OCI-LY3 (cell line): ENCODE measurements at regions not wholly inside any gene's neighbourhood (a gene's known extent, or its start where the extent isn't known, plus 50 kb on each side); places are given as distances from the start of the nearest gene placed in this dataset.
"Not testable (repeated sequence)": the region's sequence is repeated elsewhere in the genome, so short reads cannot be mapped to it uniquely, and the experiment has no call there.

ENCODE experiments used
- H2AFZ ChIP-seq: fragments of 200-600, 300-600 bp; shearing (Covaris generic); 2 replicates; pipeline ENCODE4 v1.6.0; 2014; ENCODE audit warnings: antibody characterized with exemption, low read depth, low read length
- H3K27ac ChIP-seq: fragments of 200-600, 300-600 bp; sonication (generic); 2 replicates; pipeline ENCODE4 v1.5.1; 2014; ENCODE audit warnings: mild to moderate bottlenecking, low read length, moderate library complexity, mixed read lengths
- H3K27me3 ChIP-seq: fragments of 200-600, 300-600 bp; sonication (generic); 2 replicates; pipeline ENCODE4 v1.6.1; 2014; ENCODE audit warnings: low read depth, low read length, mixed read lengths
- H3K36me3 ChIP-seq: fragments of 200-600, 300-600 bp; sonication (generic); replicated peaks from 2 replicates; pipeline ENCODE3; 2014; ENCODE audit warnings: low read depth, low read length, mixed read lengths
- H3K4me1 ChIP-seq: fragments of 300-600, 200-600 bp; sonication (generic); 2 replicates; pipeline ENCODE4 v1.6.1; 2014; ENCODE audit warnings: low read length, mixed read lengths
- H3K4me2 ChIP-seq: fragments of 200-600, 300-600 bp; sonication (generic); 2 replicates; pipeline ENCODE4 v1.6.1; 2014; ENCODE audit warnings: low read length, mixed read lengths
- H3K4me3 ChIP-seq: fragments of 300-600, 200-600 bp; sonication (generic); 2 replicates; pipeline ENCODE4 v1.5.1; 2014; ENCODE audit warnings: antibody characterized with exemption, mild to moderate bottlenecking, low read length, moderate library complexity
- H3K79me2 ChIP-seq: fragments of 300-600, 200-600 bp; shearing (Covaris generic); 2 replicates; pipeline ENCODE4 v1.6.1; 2014; ENCODE audit warnings: mild to moderate bottlenecking, low read length, mixed read lengths
- H3K9ac ChIP-seq: fragments of 300-600, 200-600 bp; shearing (Covaris generic); 2 replicates; pipeline ENCODE4 v1.6.0; 2014; ENCODE audit warnings: mild to moderate bottlenecking, low read length, moderate library complexity
- H3K9me3 ChIP-seq: fragments of 200-600, 300-600 bp; shearing (Covaris generic); 2 replicates; pipeline ENCODE4 v1.6.1; 2014; ENCODE audit warnings: low read length, mixed read lengths; ENCODE audit not compliant: insufficient read depth
- H4K20me1 ChIP-seq: fragments of 200-600, 300-600 bp; sonication (generic); 2 replicates; pipeline ENCODE4 v1.6.1; 2016; ENCODE audit warnings: low read length, mixed read lengths; ENCODE audit not compliant: insufficient read depth
- CTCF ChIP-seq: fragments of 200-600, 300-600 bp; sonication (generic); IDR thresholded peaks from 2 replicates; pipeline ENCODE4 v1.5.1; 2014; ENCODE audit warnings: antibody characterized with exemption, low read length, low read depth
- EZH2phosphoT487 ChIP-seq: fragments of 200-600 bp; shearing (Covaris generic); IDR thresholded peaks from 2 replicates; pipeline ENCODE4 v1.6.1; 2018; ENCODE audit warnings: antibody characterized with exemption, mixed run types, low read depth

- not testable (repeated sequence) for H3K9ac ChIP-seq, H3K79me2 ChIP-seq, H4K20me1 ChIP-seq, H3K9me3 ChIP-seq, H3K4me3 ChIP-seq, H2AFZ ChIP-seq, H3K27me3 ChIP-seq, H3K36me3 ChIP-seq, H3K4me2 ChIP-seq, H3K27ac ChIP-seq
- H3K4me1 ChIP-seq = peaks cover 30% of the 10 kb centered on the region
These were observed 60.7 kb downstream of the TMEM121 start for GRCh38 chr14:105587034-105587433.

GRCh38 chr14:105587482-105588235 is 61.3 kb downstream of the TMEM121 start:
- H3K79me2 ChIP-seq, H3K4me3 ChIP-seq, H3K27ac ChIP-seq, H3K9ac ChIP-seq, H2AFZ ChIP-seq, H3K4me2 ChIP-seq, H3K9me3 ChIP-seq, H3K36me3 ChIP-seq, H4K20me1 ChIP-seq, H3K27me3 ChIP-seq: not testable (repeated sequence)
- H3K4me1 ChIP-seq = peaks cover 24% of the 10 kb centered on the region

DNA sequence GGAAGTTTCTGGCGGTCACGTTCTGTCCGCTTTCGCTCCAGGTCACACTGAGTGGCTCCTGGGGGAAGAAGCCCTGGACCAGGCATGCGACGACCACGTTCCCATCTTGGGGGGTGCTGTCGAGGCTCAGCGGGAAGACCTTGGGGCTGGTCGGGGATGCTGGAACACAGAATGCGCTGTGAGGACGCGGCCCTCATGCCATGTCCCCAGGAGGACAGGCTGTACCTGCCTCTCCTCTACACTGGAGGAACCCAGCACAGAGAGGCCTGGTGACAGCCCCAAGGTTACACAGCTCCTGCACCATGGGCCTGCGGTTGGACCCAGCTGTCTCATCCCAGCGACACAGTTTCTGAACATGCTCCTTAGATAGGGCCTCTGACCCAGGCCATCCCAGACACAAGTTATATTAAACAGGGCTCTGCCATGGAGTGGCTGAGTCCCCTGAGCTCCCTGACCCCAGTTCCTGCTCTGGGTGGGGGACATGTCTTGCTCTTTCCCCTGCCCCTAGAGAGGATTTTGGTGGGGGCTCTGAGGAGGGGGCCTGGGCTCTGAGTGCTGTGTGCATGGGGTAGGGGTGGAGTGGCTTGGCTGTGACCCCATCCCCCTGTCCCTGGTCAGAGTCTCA is 62.0 kb downstream of the TMEM121 start:
- Histone ChIP-seq H3K4me2 (no peak overlapping the region), H2AFZ (no peak overlapping the region), H3K4me3 (no peak overlapping the region), H3K4me1 (peaks cover 21% of the 10 kb centered on the region), H3K36me3 (no peaks in the 10 kb centered on the region), H4K20me1 (no peaks in the 10 kb centered on the region), H3K79me2 (no peaks in the 10 kb centered on the region), H3K9ac (no peak overlapping the region), H3K27me3 (no peaks in the 10 kb centered on the region), H3K27ac (no peak overlapping the region), H3K9me3 (no peaks in the 10 kb centered on the region)
- TF ChIP-seq CTCF (no peak), EZH2phosphoT487 (no peak)

DNA sequence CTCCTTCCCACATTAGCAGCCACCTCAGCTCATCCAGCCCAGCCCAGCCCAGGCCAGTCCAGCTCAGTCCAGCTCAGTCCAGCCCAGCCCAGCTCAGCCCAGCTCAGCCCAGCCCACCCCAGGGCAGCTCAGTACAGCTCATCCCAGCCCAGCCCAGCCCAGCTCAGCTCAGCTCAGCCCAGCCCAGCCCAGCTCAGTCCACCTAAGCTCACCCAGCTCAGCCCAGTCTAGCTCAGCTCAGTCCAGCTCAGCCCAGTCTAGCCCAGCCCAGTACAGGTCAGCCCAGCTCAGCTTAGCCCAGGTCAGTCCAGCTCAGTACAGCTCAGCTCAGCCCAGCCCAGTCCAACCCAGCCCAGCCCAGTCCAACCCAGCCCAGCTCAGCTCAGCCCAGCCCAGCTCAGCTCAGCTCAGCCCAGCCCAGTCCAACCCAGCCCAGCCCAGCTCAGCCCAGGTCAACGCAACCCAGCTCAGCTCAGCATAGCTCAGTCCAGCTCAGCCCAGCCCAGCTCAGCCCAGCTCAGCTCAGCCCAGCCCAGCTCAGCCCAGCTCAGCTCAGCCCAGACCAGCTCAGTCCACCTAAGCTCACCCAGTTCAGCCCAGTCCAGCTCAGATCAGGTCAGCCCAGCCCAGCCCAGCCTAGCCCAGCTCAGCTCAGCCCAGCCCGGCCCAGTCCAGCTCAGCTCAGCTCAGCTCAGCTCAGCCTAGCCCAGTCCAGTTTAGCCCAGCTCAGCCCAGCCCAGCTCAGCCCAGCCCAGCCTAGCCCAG is 63.0 kb downstream of the TMEM121 start:
- Histone ChIP-seq H3K4me1 (peaks cover 16% of the 10 kb centered on the region), H3K27ac (no peak overlapping the region), H3K9me3 (no peaks in the 10 kb centered on the region), H3K27me3 (no peaks in the 10 kb centered on the region), H3K79me2 (no peaks in the 10 kb centered on the region), H3K9ac (no peak overlapping the region), H2AFZ (no peak overlapping the region), H3K36me3 (no peaks in the 10 kb centered on the region), H4K20me1 (no peaks in the 10 kb centered on the region), H3K4me2 (no peak overlapping the region), H3K4me3 (no peak overlapping the region)
- TF ChIP-seq CTCF = no peak
- no peak for TF ChIP-seq EZH2phosphoT487

- H3K4me3 ChIP-seq, H3K9me3 ChIP-seq, H3K27me3 ChIP-seq, H3K79me2 ChIP-seq, H3K9ac ChIP-seq, H3K27ac ChIP-seq, H4K20me1 ChIP-seq, H2AFZ ChIP-seq, H3K36me3 ChIP-seq, H3K4me2 ChIP-seq: not testable (repeated sequence)
- peaks cover 16% of the 10 kb centered on the region for H3K4me1 ChIP-seq
These were observed 63.5 kb downstream of the TMEM121 start for GRCh38 chr14:105589926-105590185.
